GM04503 (cell line): ENCODE measurements at regions not wholly inside any gene's neighbourhood (a gene's known extent, or its start where the extent isn't known, plus 50 kb on each side); places are given as distances from the start of the nearest gene placed in this dataset.
A peak's percentile ranks its signal among the peaks of the same experiment; 100 is the strongest.
"Not testable (repeated sequence)": the region's sequence is repeated elsewhere in the genome, so short reads cannot be mapped to it uniquely, and the experiment has no call there.

Experiments used
- DNase-seq: peaks from one replicate; pipeline ENCODE4 v3.0.0-alpha.2; 2012; ENCODE audit warnings: low read depth

DNA sequence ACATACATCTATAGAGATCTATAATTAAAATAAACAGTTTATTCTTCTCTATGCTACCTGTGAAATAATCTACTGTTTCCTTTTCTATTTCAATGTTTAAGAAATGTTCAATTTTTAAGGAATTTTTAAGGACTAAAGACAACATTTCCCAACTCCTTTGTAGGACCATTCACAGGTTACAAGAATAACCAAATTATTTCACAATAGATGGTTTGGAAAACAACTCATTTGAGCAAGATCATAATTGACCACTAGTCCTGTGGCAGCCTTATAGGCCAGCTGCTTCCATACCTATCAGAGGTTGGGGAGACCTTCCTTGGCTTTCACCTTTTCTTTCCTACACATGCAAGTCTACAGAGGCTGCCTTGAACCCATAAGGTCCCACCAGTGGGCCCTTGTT, 193.7 kb downstream of the TTC39B start:
- no peak for DNase-seq

- no peak for DNase-seq
These were observed 195.9 kb downstream of the TTC39B start for GRCh38 chr9:15111071-15111470.

- peak; percentile 2 for DNase-seq
These were observed 194.7 kb upstream of the FREM1 start for GRCh38 chr9:15104826-15105420.

- DNase-seq: no peak
These were observed 193.1 kb upstream of the FREM1 start for GRCh38 chr9:15103290-15103689.

- DNase-seq: no peak
These were observed 190.9 kb upstream of the FREM1 start for GRCh38 chr9:15101095-15101494.

- DNase-seq: no peak
These were observed 190.3 kb upstream of the FREM1 start for GRCh38 chr9:15100571-15100970.

GRCh38 chr9:15096972-15097371, 186.7 kb upstream of the FREM1 start:
- no peak for DNase-seq

- DNase-seq: peak; percentile 23
These were observed 176.6 kb upstream of the FREM1 start for GRCh38 chr9:15086778-15087324.

DNA sequence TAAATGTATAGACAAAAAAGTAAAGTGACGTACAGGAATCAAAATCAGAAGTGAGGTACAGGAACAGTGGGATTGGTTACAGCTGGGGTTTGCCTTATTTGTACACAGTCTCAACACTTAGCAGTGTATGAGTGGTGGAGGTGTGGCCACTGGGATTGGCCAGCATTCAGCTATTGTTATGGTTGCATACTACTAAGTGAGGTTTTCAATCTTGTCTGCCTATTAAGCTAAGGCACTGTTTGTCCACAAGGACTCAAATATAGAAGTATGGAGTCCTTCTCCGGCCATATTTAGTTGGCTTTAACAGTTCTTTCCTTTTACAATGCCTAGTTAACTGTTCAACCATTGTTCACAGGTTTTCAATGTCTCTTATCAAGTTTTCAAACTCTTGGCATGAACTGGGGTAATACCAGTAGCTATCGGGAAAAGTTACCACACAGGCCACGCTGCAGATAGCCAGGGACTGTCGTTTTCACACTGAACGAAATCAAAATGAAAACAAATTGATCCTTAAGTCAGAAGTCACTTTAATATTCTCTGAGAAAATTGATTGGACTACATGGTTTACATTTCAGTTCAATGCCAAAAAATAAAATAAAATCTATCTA, 176.0 kb upstream of the FREM1 start:
- DNase-seq: no peak

DNA sequence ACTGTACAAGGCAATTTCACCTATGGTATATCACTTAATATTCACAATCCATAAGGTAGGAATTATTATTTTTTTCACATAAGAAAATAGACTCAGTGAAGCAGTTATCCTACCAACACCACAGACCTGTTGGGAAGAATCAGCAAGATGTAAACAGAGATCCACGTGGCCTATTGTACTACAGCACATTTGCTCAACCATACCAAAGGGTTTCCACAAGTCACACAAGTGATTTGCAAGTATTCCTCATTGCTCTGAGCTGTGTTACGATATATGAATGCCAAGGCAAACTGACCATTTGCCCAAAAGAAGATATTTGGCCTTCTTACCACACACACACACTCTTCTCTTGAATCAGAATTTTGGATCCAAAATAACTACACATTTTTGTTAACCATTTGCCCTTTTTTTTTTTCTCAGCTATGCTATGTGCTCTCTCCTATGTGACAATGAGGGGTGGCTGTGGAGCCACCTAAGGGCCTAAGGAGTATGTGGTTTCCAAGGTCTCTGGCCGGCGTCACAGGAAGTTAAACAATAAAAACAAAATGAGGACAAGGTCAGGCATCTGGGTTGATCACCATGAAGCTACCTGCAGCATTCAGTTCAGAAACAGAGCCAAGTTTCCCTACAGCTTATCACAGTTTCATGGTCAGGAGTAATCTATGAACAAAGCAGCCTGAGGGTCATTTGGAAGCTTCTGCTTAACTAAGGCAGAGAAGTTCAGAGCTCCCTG, 171.0 kb upstream of the FREM1 start:
- no peak for DNase-seq

- no peak for DNase-seq
These were observed 170.2 kb upstream of the FREM1 start for GRCh38 chr9:15080401-15080800.

DNA sequence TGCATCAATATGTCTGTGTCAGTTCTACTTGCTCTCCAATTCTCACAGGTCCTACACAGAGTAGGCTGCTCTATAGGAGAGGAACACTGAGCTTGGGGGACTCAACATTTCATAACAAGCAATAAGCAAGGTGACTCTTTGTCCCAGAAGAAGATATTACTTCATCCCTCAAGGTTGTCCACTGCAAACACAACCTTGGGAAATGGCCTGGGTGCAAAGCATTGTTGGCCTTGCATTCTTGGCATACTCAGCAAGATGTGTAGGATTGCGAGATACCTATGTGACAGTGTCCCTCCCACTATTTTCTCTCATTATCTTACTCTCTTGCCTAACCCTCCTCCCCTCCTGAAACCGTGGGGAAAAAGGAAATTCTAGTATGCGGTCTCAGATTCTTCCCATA, 169.8 kb upstream of the FREM1 start:
- no peak for DNase-seq

GRCh38 chr9:15077946-15078729, 167.9 kb upstream of the FREM1 start:
- DNase-seq: no peak

DNA sequence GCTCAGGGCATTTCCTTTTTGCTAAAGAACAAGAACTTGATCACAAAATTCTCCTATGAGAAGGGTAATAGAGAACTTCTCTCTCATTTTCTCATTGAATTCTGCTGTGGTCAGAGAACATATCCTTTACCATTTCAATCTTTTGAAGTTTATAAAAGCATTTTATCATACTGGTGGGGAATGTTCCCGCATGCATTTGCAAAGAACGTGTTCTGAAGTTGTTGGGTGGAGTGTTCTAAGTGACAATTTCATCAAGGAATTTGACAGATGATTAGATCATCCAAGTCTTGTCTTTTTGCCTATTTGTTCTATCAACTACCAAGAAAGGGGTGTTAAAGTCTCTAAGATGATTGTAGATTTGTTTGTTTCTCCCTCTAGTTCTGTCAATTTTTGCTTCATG, 163.4 kb upstream of the FREM1 start:
- no peak for DNase-seq

DNA sequence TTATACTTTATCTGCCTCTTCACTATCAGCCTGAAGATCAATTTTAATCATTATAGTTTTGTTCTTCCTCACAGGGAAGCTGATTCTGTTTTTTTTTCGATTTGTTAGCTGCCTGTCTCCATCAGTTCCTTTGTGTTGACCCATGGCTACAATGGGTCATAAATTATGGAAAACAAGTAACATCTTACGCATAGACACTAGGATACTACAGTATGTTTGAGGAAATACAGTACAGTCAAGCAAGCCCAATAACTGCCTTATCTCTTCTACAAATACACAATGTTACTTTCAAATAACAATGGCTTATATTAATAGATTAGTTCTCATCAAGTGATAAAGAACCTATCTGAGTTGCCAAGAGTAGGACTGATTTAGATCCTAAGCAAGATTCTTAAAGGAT, 160.5 kb upstream of the FREM1 start:
- no peak for DNase-seq

- no peak for DNase-seq
These were observed 158.9 kb upstream of the FREM1 start for GRCh38 chr9:15069106-15069505.

DNA sequence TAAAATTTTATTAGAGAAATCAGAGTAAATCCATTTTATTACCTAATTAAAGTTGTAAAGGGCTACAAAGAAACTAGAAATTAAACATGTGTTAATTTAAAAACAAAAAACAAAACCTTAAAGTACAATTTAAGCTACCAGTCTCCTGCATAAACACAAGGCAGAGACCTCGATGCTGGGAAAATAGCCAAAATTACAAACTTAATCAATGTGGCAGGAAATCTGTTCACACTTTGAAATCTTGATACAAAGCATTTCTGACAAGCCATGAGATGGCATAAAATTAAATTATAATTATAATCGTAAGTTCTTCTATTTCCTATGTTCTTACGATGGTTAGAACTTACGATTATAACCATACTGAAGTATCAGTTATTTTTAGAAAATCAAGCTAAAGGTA, 158.0 kb upstream of the FREM1 start:
- no peak for DNase-seq

DNA sequence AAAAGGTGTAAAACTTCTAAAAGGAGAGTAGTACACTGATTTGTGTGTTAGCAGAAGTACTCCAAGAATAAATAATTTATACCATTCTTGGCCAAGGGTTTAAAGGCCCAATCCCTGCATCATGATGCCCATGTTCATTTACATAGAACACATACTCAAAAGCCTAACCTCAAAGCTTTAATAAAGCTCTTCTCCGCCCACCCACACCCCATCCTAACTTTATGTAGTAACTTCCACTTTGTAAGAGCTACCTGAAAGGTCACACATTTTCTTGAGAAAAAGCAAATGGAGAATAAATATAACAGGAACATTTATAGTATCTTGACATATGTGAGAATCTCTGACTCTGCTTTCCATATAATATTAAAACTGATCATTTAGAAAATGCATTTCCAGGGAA, 148.8 kb upstream of the FREM1 start:
- no peak for DNase-seq

DNA sequence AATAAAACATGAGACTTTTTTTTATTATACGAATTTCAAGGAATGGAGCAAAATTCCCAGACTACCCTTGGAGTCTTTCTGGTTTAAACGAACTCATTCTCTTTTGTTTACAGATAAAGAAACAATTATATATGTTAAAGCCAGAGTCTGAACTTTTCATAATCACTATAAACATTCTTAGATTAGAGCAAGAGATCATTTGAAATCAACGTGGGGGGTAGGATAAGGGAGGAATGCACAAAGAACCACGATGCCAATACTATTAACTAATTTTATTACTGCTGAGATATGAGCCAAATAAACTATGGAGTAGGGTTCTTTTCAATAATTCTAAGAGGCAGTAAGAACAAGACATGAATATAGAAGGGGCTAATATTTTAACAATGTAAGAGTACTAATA, 148.0 kb upstream of the FREM1 start:
- DNase-seq: no peak

DNA sequence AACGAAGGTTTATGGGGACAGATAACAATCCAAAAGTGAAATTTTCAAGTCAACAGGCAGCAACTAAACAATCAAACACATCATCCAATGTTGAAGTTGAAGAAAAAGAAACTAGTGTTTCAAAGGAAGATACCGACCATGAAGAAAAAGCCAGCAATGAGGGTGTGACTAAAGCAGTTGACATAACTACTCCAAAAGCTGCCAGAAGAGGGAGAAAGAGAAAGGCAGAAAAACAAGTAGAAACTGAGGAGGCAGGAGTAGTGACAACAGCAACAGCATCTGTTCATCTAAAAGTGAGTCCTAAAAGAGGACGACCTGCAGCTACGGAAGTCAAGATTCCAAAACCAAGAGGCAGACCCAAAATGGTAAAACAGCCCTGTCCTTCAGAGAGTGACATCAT, 145.1 kb upstream of the FREM1 start:
- DNase-seq: not testable (repeated sequence)

GRCh38 chr9:15048772-15049171, 138.5 kb upstream of the FREM1 start:
- DNase-seq: no peak

- no peak for DNase-seq
These were observed 136.9 kb upstream of the FREM1 start for GRCh38 chr9:15047028-15047551.
